NCI-H510A (cell line): ENCODE measurements at regions not wholly inside any gene's neighbourhood (a gene's known extent, or its start where the extent isn't known, plus 50 kb on each side); places are given as distances from the start of the nearest gene placed in this dataset.
"Not testable (repeated sequence)": the region's sequence is repeated elsewhere in the genome, so short reads cannot be mapped to it uniquely, and the experiment has no call there.

Experiments used
- DNase-seq: peaks from one replicate; lab custom pipeline; 2025; lab: John Stamatoyannopoulos, UW

DNA sequence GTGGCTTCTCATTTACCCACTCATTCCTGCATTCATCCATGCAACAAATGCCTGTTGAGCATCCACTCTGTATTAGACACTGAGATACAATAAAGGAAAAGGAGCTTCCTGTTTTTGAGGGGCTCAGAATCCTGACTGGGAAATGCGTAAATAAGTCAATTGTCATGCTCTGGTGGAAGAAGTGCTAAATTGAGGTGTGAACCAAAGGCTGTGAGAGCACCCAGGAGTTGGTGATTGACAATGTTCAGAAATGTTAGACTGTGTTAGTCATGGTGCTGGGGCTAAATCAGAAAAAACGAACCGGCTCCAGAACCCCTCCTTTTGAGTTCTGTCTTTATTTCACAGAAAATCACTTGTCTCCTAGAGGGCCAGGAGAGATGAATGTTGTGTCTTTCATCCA is 558.6 kb upstream of the SGCD start:
- no peak for DNase-seq

DNA sequence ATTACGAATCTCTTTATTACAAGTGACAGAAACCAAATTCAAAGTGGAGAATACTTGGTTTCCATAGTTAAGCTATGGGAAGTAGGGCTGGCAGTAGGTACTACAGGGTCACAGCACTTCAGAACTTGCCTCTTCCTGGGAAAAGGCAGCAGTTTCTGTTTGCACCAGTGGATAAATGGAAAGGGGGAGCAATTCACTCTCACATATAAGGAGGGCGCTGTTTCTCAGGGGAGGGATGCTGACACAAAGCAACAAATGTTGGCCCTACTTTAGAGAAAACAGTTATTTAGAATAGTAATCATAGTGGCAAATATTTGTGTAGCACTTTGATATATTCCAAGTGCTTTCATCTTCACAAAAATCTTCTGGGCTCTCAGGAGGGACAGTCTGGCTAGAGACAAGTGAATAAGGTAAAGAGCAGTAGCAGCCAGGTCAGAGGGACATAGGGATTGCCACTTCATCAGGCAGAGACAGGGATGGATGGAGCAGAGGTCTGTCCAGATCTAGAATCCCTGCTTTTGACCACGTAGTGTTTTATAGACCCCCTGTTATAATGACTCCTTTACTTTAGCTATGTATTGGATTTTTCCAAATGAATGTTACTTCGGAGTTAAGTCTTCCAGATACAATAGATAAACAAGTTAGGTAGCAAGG is 554.8 kb upstream of the SGCD start:
- DNase-seq, result no peak

DNA sequence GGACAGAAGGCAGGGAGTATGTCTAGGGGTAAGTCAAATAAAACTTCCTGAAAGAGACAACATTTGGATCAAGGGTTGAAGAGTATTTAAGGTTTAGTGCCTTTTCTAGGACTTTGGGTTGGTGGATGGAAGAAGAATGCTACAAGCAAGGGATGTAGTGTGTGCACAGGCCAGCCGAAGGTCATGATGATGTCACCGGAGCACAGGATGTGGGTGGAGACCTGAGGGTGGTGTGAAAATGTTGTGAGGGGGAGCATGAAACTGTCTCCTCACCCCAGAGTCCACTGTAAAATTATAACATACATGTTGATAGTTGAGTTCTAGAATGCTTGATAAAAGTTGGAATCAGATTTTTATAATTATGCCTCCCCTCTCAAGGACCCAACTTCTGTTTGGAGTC is 553.3 kb upstream of the SGCD start:
- DNase-seq, result no peak

DNA sequence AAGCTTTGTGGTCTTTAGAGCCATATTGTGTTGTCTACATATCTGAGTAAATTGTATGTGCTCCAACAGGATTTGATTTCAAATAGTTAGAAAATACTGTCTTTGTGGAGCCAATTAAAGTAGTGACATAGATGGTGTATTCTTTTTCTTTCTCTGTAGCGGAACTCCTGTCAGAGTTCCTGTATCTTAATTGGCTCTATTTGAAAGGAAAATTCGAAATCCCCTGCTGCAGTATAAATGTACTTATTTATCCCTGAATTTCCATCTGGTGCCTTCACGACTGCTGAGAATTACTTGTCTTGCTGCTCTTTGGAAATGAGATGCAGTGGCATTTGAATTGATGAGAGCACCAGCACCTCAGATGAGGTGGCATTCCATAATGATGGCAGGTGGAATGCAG is 546.7 kb upstream of the SGCD start:
- no peak for DNase-seq

- no peak for DNase-seq
Measured at GRCh38 chr5:155783246-155783645, 543.7 kb upstream of the SGCD start.

GRCh38 chr5:155783791-155784190 is 543.2 kb upstream of the SGCD start:
- no peak for DNase-seq

- DNase-seq, result no peak
Measured at GRCh38 chr5:155786108-155786507, 540.9 kb upstream of the SGCD start.

DNA sequence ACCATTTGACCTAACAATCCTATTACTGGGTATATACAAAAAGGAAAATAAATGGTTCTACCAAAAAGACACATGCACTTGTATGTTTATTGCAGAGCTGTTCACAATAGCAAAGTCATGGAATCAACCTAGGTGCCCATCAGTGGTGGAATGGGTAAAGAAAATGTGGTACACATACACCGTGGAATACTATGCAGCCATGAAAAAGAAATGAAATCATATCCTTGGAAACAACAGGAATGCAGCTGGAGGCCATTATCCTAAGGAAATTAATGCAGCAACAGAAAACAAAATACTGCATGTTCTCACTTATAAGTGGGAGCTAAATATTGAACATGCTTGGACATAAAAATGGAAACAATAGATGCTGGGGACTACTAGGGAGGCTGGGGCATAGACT is 534.1 kb upstream of the SGCD start:
- DNase-seq, result no peak

GRCh38 chr5:155794795-155795194 is 532.2 kb upstream of the SGCD start:
- no peak for DNase-seq

DNA sequence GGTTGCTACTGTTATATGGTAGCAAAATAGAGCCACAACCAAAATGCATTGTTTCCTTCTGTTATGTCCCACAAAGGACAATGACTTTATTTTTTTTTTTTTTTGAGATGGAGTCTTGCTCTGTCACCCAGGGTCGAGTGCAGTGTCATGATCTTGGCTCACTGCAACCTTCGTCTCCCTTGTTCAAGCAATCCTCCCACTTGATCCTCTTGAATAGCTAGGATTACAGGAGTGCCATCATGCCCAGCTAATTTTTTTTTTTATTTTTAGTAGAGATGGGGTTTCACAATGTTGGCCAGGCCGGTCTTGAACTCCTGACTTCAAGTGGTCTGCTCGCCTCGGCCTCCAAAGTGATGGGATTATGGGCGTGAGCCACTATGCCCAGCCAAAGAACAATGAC is 527.7 kb upstream of the SGCD start:
- no peak for DNase-seq

- DNase-seq, result no peak
Measured at GRCh38 chr5:155807884-155808576, 518.9 kb upstream of the SGCD start.

DNA sequence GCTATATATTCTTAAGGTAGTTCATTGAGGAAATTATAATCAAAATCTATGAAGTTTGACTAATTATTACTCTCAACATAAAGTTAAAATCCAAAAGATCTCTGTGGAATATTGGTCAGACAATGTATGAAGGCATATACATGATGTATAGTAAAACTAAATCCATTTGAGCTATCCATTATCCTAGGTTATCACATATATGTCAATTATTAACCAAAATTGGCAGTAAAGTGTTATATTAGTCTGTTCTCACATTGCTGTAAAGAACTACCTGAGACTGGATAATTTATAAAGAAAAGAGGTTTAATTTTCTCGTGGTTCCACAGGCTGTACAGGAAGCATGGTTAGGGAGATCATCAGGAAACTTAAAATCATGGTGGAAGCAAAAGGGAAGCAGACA is 511.7 kb upstream of the SGCD start:
- DNase-seq, result no peak

DNA sequence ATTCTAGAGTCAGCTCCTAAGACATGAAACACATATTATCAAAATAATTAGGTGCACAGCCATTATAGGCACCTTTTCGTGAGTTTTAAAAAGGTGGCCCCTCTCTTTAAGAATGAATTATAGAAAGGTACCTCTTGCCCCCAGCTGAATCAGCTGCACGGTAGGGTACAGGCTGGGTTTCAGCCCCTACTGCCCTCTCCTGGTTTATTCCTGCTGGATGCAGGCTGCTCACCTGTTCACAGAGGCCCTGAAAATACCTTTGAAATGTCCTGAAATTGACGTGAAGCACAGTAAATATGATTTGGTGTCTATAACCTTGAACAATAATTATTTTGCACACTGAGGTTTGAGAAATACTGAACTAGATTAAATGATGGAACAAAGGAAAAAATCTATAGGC is 504.8 kb upstream of the SGCD start:
- no peak for DNase-seq

- no peak for DNase-seq
Measured at GRCh38 chr5:155826611-155827507, 500.1 kb upstream of the SGCD start.

- DNase-seq, result not testable (repeated sequence)
Measured at GRCh38 chr5:155827508-155827815, 499.5 kb upstream of the SGCD start.

DNA sequence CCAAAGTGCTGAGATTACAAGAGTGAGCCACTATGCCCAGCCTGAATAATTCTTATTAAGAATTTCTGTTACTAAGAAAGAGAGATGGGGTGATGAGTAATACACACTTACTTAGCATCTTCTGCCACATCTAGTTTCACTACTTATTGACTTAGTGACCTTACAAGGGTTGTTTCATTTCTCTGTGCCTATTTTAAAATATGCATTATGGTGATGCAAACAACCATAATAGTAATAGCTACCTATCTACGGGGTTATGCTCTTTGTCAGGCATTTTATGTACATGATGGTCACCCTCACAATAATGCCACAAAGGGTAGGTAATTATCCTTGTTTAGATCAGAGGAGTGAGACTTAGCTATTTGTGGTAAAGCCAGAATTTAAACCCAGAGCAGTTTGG is 499.0 kb upstream of the SGCD start:
- DNase-seq, result no peak

GRCh38 chr5:155831491-155831890 is 495.5 kb upstream of the SGCD start:
- DNase-seq, result no peak

DNA sequence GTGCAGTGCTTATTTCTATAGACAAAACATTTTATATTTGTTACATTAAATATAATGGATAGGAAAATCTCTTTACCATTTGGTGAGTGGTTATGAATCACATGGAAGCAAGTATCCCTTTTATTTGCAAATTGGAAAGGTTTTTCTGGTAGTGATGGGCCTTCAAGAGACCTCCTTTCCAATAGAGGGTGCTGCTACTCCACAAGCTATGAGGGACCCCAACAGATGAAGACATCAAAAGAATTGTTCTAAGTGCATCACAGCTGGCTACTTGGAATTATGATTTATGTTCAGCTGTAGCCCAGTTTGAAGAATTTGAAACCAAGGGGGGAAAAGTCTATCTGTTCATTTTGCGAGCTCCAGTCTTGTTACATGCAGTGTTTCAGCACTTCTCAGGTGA is 493.7 kb upstream of the SGCD start:
- DNase-seq, result no peak

DNA sequence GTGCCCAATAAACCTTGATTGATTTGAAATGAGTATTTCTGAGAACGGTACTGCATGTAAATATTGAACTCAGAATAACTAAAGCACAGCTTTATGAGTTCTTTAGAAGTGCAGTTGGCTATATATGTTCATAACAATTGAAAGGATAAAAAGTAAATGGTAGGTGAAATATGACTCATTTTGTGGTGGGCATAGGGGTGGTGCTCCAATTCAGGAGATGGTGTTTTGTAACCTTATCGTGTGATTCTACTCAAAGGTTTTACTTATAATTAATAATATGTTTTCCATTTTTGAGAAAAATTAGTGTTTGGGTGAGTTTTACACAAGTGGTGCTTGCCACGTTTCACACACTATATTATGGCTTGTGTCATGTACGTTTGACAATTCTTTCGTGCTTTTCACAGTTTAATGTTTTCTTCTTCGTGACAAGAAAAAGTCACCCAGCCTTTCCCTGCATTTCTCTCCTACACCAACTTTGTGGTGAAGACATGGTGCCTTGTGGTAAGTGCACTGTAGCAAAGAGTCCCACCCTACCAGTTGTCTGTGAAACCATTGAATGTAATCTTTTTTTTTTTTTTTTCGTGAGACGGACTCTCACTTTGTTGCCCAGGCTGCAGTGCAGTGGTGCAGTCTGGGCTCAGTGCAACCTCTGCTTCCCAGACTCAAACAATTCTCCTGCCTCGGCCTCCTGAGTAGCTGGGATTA is 492.5 kb upstream of the SGCD start:
- DNase-seq, result no peak

DNA sequence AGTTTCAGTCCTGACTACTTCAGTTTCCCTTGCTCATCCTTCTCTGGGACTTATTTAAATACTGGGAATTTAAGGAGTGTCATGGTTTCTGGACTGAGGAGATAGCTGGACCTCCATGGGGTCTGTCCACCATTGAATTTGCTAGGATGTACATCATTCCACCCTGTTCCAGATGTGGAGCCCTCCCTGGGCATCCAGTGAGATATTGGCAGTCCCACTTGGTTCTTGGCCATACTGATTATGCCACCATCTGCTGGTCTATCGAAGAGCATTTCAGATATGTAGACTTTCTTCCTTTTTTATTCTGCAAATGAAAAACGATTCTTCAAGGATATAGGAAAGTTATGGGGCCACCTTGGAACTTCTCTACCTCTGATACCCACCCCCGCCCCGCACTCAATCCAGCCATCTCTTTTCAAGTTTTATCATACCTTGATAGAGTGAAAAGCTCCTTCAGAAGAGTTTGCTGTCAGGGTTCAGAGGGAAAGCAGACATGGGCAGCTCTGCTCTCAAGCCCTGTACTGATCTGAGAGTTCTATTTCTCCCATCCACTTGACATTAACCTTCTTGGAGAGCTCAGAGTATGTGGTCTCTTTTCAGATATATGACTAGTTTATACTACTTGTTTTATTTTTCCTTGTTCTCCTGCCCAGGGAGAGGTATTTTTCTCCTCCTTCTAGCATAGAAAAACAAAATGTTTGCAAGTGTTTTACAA is 490.7 kb upstream of the SGCD start:
- DNase-seq, result no peak

DNA sequence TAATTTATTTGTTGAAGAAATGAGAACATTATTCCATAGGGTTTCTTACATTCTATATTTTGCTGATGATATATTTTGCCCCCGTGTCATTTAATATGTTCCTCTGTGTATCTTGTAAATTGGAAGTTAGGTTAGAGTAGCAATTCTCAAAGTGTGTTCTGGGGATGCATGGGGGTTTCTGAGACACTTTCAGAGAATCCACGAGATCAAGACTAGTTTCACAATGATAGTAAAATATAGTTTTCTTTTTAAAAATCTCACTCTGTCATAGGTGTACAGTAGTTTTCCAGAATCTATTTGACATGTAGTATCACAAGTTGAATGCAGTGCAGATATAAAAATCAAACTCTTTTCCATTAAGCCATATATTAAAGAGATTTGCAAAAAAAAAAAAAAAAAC is 488.6 kb upstream of the SGCD start:
- DNase-seq, result no peak
